ENCODE measurements at regions not wholly inside any gene's neighbourhood (a gene's known extent, or its start where the extent isn't known, plus 50 kb on each side); places are given as distances from the start of the nearest gene placed in this dataset.

GRCh38 chr5:123876276-123876790 lies 364.4 kb downstream of the CSNK1G3 start:
- no peak for TF ChIP-seq POLR2AphosphoS5 (IDR thresholded peaks at IDR 0.05)
- TF ChIP-seq CTCF (IDR thresholded peaks at IDR 0.05), result no peak
